ENCODE measurements at regions not wholly inside any gene's neighbourhood (a gene's known extent, or its start where the extent isn't known, plus 50 kb on each side); places are given as distances from the start of the nearest gene placed in this dataset.

GRCh38 chr13:105329359-105329758 is 1206.1 kb downstream of the EFNB2 start:
- DNase-seq (ENCODE audit: low read depth, low spot score), result no peak
- no peak for TF ChIP-seq CTCF (IDR thresholded peaks at IDR 0.05; ENCODE audit: low read depth, low read length)
- in situ Hi-C loops (cut with HindIII; ENCODE audit: low sequenced_read_pairs), result no loop called here
- no peak overlapping the region for H3K4me3 ChIP-seq (ENCODE audit: low read depth, low read length)

GRCh38 chr13:105328212-105328611 is 1207.2 kb downstream of the EFNB2 start:
- no peak for TF ChIP-seq CTCF (IDR thresholded peaks at IDR 0.05; ENCODE audit: low read depth, low read length)
- H3K4me3 ChIP-seq (ENCODE audit: low read depth, low read length), result no peak overlapping the region
- in situ Hi-C loops (cut with HindIII; ENCODE audit: low sequenced_read_pairs), result no loop called here
- no peak for DNase-seq (ENCODE audit: low read depth, low spot score)

- DNase-seq (ENCODE audit: low read depth, low spot score), result peak; percentile 48
- TF ChIP-seq CTCF (IDR thresholded peaks at IDR 0.05; ENCODE audit: low read depth, low read length), result no peak
- no peak overlapping the region for H3K4me3 ChIP-seq (ENCODE audit: low read depth, low read length)
- in situ Hi-C loops (cut with HindIII; ENCODE audit: low sequenced_read_pairs), result no loop called here
These were observed 1207.8 kb downstream of the EFNB2 start for GRCh38 chr13:105327581-105328126.

- no peak for TF ChIP-seq CTCF (IDR thresholded peaks at IDR 0.05; ENCODE audit: low read depth, low read length)
These were observed 1215.6 kb downstream of the EFNB2 start for GRCh38 chr13:105319875-105320274.

GRCh38 chr13:105316731-105317130 is 1218.7 kb downstream of the EFNB2 start:
- in situ Hi-C loops (cut with HindIII; ENCODE audit: low sequenced_read_pairs), result no loop called here
- no peak for TF ChIP-seq CTCF (IDR thresholded peaks at IDR 0.05; ENCODE audit: low read depth, low read length)
- no peak overlapping the region for H3K4me3 ChIP-seq (ENCODE audit: low read depth, low read length)
- DNase-seq (ENCODE audit: low read depth, low spot score), result no peak

More at GRCh38 chr13:105319875-105320274, 1215.6 kb downstream of the EFNB2 start:
- DNase-seq (ENCODE audit: low read depth, low spot score), result no peak
- no peak overlapping the region for H3K4me3 ChIP-seq (ENCODE audit: low read depth, low read length)
- in situ Hi-C loops (cut with HindIII; ENCODE audit: low sequenced_read_pairs), result no loop called here

- in situ Hi-C loops (cut with HindIII; ENCODE audit: low sequenced_read_pairs), result no loop called here
- H3K4me3 ChIP-seq (ENCODE audit: low read depth, low read length), result no peak overlapping the region
- no peak for TF ChIP-seq CTCF (IDR thresholded peaks at IDR 0.05; ENCODE audit: low read depth, low read length)
- no peak for DNase-seq (ENCODE audit: low read depth, low spot score)
These were observed 1222.6 kb downstream of the EFNB2 start for GRCh38 chr13:105312906-105313305.

- no peak overlapping the region for H3K4me3 ChIP-seq (ENCODE audit: low read depth, low read length)
- in situ Hi-C loops (cut with HindIII; ENCODE audit: low sequenced_read_pairs), result no loop called here
- no peak for DNase-seq (ENCODE audit: low read depth, low spot score)
- TF ChIP-seq CTCF (IDR thresholded peaks at IDR 0.05; ENCODE audit: low read depth, low read length), result no peak
These were observed 1224.4 kb downstream of the EFNB2 start for GRCh38 chr13:105311094-105311493.

Data from astrocyte of the spinal cord (primary cell).